HG03108 (cell line): ENCODE measurements at regions not wholly inside any gene's neighbourhood (a gene's known extent, or its start where the extent isn't known, plus 50 kb on each side); places are given as distances from the start of the nearest gene placed in this dataset.
A peak's percentile ranks its signal among the peaks of the same experiment; 100 is the strongest.
"Not testable (repeated sequence)": the region's sequence is repeated elsewhere in the genome, so short reads cannot be mapped to it uniquely, and the experiment has no call there.

Experiments used
- ATAC-seq: cut with Tn5 transposase; IDR thresholded peaks from one replicate; pipeline ENCODE4 v1.9.1; 2021; ENCODE audit warnings: moderate library complexity; ENCODE audit not compliant: unreplicated experiment

- no peak for ATAC-seq
These were observed 225.6 kb upstream of the FAM241A start for GRCh38 chr4:111919639-111920038.

DNA sequence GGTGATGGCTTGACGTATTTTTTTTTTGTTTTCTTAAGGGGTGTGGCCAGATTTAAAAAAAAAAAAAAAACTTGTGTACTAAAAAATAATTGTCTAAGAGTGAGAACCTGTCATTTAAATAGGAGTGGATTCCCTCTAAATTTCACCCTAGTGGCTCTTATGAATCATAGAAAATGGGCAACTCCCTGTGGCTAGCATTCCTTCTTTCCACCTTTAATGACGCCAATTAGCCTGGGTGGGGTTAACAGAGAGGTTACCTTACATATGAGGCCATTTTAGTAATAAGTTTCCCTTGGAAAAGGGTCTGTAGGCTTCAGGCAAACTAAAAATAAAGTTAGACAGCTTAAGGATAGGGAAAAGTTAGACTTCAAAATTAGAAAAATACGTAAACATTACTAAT lies 223.5 kb upstream of the FAM241A start:
- ATAC-seq, result no peak

GRCh38 chr4:111923786-111924185 lies 221.5 kb upstream of the FAM241A start:
- ATAC-seq, result no peak

DNA sequence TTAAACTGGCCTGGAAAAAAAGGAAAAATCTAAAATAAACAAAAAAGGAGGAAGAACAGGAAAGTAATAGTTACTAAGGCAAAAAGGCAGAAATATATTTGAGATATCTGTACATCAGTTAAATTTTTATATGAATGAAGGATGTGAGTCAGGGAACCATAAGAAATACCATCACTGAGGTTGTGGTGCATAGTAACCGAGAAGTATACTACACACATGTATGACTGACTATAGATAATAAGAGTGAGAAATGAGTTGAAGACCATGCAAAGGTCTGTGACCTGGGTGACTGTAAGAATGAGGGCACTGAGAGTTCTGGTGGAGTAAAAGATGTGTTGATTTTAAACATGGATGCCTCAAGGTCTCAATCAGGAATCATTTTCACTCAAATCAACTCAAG lies 220.6 kb upstream of the FAM241A start:
- ATAC-seq, result no peak

GRCh38 chr4:111930659-111931058 lies 214.6 kb upstream of the FAM241A start:
- peak; percentile 98 for ATAC-seq

DNA sequence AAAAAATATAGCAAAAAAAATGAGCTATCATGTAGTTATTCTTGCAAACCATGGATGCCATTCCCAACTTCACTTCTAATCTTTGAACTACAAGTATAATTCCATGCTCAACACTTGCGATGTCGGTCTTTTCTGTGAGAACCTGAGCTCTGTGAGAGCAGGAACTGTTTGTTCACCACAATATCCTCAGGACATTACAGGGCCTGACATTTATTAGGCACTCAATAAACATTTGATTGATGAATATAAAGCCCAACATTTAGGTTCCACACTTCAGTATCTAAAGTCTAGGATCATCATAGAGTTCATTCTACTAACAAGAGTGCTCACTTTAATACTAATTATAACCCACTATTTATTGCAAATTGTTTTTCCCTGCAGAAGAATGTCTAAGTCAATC lies 211.6 kb upstream of the FAM241A start:
- no peak for ATAC-seq

DNA sequence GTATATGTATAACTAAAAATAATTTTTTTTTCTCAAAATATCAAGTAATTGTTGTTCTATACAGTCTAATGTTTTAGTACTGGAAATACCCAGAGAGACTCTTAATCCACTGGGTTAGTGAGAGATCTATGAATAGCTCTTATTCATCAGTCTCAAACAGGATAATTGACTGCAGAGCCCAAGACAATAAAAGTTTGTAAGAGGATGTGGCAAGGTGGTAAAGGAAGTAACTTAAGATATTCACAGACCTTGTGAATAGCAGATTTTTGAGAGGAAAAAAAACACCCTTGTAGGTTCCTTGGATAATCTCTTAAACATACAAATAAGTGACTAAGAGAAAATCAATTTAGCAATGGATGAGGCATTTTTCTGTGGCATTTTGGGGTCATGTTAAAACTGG lies 210.9 kb upstream of the FAM241A start:
- no peak for ATAC-seq

- peak; percentile 73 for ATAC-seq
These were observed 207.9 kb upstream of the FAM241A start for GRCh38 chr4:111937368-111937767.

DNA sequence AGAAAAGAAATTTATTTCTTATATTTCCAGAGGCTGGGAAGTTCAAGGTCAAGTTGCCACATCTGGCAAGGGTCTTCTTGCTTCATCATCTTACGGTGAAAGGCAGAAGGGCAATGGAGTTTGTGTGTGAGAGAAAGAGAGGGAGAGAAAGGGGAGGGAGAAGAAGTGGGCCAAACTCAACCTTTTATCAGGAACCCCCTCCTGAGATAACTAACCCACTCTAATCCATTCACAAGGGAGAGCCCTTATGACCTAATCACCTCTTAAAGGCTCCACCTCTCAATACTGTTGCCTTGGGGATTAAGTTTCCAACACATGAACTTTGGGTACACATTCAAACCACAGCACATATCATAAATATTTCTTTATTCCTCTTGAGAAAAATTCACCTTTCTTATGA lies 203.3 kb upstream of the FAM241A start:
- no peak for ATAC-seq

DNA sequence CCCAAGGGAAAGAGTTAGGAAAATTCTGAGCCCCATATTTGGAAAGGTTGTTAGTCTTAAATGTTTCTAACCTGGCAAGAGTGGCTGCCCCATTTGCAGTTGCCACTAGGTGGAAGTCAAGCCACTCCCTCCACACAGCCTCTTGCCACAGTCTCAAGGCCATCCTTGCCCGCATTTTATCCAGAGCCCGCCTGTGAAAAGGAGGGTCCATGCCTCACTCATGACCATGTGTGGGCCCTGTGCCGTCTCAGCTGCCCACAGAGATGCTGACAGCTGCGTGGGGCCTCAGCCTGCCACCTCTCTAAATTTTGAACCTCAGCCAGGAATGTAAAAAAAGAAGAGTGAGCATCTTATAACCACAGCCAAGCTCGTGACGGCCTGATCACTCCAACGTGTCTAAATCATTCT lies 201.5 kb upstream of the FAM241A start:
- peak; percentile 74 for ATAC-seq

GRCh38 chr4:111945014-111945413 lies 200.2 kb upstream of the FAM241A start:
- ATAC-seq, result no peak

GRCh38 chr4:111946800-111947199 lies 198.5 kb upstream of the FAM241A start:
- ATAC-seq, result no peak

- no peak for ATAC-seq
These were observed 192.6 kb upstream of the FAM241A start for GRCh38 chr4:111952688-111953087.

- no peak for ATAC-seq
These were observed 190.7 kb upstream of the FAM241A start for GRCh38 chr4:111954550-111954949.

GRCh38 chr4:111955001-111955400 lies 190.3 kb upstream of the FAM241A start:
- ATAC-seq, result no peak

DNA sequence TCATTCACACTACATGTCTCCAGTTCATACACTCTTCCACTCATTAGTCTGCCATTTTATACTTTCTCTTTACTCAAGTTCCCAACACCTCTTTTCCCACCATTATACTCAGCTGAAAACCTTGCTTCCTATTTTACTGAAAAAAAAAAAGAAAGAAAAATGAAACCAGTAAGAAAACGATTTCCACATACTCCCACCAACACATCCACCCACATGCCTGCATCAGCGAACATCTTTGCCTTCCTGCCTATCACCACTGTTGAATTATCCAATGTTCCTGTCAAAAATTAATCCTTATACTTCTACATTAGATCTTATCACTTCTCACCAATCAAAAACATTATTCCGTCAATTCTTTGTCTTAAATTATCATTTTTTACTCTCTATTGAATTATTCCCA lies 188.1 kb upstream of the FAM241A start:
- ATAC-seq, result no peak

- ATAC-seq, result no peak
These were observed 187.3 kb upstream of the FAM241A start for GRCh38 chr4:111957997-111958396.

DNA sequence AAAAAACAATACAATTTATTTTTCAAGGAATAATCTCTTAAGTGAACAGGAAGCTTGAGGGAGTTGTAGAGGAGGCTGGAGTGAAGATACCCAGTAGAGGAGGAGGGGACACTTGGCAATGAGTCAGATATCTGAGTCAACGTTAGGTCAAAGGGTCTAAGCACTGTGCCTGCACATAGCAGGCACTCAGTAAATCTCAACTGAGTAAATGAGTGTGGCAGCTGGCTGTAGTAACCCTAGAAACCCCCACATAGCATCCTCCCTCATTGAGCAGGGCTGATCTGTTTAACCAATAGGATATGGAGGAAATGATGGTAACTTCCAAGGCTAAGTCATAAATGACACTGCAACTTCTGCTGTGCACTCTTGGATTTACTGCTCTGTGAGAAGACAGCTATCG lies 186.0 kb upstream of the FAM241A start:
- no peak for ATAC-seq

DNA sequence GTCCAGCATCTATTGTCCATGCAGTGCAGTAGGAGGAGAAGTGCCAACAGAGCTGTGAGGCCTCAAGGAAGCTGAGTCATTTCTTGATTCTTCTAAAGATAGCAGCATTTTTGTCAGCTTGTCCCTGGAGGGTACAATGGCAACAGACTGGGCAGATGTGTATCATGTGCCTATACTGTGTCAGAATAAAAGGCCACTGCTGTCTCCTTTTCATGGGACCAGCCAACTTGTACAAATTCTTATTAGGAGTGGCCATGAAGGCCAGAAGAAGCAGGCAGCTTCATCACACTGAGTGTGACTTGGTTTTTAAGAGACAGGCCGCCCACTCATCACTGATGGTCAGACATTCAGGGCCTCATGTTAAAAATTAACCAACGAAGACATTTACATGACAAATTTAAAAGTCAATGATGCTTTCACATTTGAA lies 185.0 kb upstream of the FAM241A start:
- ATAC-seq, result peak; percentile 94

- ATAC-seq, result not testable (repeated sequence)
These were observed 184.2 kb upstream of the FAM241A start for GRCh38 chr4:111961026-111961425.

GRCh38 chr4:111961809-111962208 lies 183.4 kb upstream of the FAM241A start:
- no peak for ATAC-seq

DNA sequence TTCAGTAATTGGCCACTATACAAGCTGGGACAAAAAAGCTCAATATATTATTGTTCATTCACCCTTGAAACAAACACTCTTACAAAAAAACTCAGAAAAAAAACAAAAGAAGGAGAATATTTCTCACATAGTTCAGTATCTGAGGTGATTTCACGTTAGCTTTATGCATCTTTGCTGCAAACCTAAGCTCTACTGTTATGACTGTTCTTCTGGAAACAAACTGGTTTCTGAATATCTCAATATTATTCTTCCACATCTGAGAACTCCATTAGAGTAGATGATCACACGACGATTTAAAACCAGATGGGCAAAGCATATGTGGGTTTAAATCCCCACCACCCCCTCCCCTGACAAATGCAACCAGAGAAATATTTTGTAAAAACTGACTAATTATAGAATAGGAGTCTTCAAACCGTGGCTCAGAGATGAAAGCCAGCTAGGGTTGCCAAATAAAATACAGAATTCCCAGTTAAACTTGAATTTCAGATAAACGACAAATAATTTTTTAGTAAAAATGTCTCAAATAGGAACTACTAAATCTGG lies 182.0 kb upstream of the FAM241A start:
- ATAC-seq, result no peak

DNA sequence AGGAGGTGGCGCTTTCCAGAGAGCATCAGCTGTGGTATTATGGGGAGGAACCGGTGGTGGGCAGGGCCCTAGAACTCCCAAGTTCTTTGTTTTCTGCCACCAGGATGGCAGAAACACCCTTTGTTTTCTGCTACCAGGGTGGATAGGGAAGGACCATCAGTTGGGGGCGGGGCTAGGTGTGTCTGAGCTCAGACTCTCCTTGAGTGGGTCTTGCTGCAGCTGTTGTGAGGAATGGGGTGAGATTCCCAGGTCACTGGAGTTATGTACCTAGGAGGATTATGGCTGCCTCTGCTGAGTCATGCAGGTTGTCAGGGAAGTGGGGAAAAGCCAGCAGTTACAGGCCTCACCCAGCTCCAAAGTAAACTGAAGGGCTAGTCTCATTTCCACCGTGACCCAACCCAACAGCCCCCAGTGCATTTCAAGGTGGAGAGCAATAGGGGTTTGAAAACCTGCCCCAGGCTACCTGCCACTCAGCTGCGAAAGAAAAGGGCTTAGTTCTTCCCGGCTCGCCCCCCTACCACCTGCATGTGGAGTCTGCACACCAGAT lies 167.8 kb upstream of the FAM241A start:
- no peak for ATAC-seq
